Sigmoid colon (tissue), 4 donors: ENCODE measurements at regions not wholly inside any gene's neighbourhood (a gene's known extent, or its start where the extent isn't known, plus 50 kb on each side); places are given as distances from the start of the nearest gene placed in this dataset.

Experiments used
- EP300 ChIP-seq, 4 donors: sonication (generic); formaldehyde crosslinking; IDR thresholded peaks; one replicate each; pipeline ENCODE4 v1.6.1; 2017; ENCODE audit warnings: antibody characterized with exemption in 4 of 4
- TF ChIP-seq, protein P1 (sequence below), 4 experiments: fragments of 450-650 bp in 3 of 4; fragments of 200-600 bp in 1 of 4; IDR thresholded peaks; one replicate each; pipeline ENCODE4 v1.5.1; 2016 to 2019; ENCODE audit warnings: antibody characterized with exemption in 4 of 4, mild to moderate bottlenecking in 3 of 4, moderate library complexity in 2 of 4

DNA sequence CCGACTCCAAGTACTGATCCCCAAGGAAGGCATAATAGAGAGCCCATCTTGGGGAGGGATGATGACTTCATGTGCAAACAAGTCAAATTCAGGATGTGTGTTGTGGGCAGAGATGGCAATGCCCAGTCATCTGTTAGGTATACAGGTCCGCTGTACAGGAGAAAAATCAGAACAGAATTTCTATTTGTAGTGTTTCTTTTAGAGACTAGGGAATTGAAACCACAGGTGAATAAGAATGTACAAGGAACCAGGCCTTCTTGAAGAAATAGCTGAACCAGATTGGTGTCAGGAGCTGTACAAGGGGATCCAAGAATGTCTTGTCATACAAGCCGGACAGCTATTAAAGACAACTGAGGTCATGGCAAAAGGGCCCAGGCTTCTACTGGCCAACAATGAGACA, 147.9 kb downstream of the PFKFB3 start:
- TF ChIP-seq EP300 (IDR thresholded peaks at IDR 0.05): no peak
- TF ChIP-seq, protein P1, sequence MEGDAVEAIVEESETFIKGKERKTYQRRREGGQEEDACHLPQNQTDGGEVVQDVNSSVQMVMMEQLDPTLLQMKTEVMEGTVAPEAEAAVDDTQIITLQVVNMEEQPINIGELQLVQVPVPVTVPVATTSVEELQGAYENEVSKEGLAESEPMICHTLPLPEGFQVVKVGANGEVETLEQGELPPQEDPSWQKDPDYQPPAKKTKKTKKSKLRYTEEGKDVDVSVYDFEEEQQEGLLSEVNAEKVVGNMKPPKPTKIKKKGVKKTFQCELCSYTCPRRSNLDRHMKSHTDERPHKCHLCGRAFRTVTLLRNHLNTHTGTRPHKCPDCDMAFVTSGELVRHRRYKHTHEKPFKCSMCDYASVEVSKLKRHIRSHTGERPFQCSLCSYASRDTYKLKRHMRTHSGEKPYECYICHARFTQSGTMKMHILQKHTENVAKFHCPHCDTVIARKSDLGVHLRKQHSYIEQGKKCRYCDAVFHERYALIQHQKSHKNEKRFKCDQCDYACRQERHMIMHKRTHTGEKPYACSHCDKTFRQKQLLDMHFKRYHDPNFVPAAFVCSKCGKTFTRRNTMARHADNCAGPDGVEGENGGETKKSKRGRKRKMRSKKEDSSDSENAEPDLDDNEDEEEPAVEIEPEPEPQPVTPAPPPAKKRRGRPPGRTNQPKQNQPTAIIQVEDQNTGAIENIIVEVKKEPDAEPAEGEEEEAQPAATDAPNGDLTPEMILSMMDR (IDR thresholded peaks at IDR 0.05): no peak
